ENCODE measurements at regions not wholly inside any gene's neighbourhood (a gene's known extent, or its start where the extent isn't known, plus 50 kb on each side); places are given as distances from the start of the nearest gene placed in this dataset.

DNA sequence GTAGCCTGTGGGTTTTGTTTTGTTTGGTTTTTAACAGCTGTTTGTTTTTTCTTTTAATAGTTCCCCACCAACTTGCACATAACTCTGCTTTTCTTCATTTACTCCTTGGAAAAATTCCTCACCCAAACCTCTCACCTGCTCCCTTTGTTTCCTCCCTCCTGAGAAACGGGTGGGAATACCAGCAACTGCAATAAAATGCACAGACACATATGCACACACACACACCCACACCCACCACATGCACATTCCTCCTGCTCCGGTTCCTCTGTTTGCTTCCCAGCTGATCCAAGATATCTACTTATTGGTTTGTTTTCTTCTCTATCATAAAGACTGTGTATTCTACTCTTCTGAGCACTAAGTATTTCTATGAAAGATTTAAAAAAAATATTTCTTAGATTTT lies 161.1 kb upstream of the EPHA7 start:
- TF ChIP-seq, protein P1, sequence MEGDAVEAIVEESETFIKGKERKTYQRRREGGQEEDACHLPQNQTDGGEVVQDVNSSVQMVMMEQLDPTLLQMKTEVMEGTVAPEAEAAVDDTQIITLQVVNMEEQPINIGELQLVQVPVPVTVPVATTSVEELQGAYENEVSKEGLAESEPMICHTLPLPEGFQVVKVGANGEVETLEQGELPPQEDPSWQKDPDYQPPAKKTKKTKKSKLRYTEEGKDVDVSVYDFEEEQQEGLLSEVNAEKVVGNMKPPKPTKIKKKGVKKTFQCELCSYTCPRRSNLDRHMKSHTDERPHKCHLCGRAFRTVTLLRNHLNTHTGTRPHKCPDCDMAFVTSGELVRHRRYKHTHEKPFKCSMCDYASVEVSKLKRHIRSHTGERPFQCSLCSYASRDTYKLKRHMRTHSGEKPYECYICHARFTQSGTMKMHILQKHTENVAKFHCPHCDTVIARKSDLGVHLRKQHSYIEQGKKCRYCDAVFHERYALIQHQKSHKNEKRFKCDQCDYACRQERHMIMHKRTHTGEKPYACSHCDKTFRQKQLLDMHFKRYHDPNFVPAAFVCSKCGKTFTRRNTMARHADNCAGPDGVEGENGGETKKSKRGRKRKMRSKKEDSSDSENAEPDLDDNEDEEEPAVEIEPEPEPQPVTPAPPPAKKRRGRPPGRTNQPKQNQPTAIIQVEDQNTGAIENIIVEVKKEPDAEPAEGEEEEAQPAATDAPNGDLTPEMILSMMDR (IDR thresholded peaks at IDR 0.05) = no peak
- TF ChIP-seq EP300 (IDR thresholded peaks at IDR 0.05) (no peak), POLR2A (IDR thresholded peaks at IDR 0.05; ENCODE audit: low read depth) (no peak), POLR2AphosphoS5 (IDR thresholded peaks at IDR 0.05) (no peak)
